Esophagus squamous epithelium (tissue), 5 donors: ENCODE measurements at regions not wholly inside any gene's neighbourhood (a gene's known extent, or its start where the extent isn't known, plus 50 kb on each side); places are given as distances from the start of the nearest gene placed in this dataset.

Experiments
- DNase-seq: peaks from one replicate; lab custom pipeline; 2025; lab: John Stamatoyannopoulos, UW
- H3K27ac ChIP-seq, 4 donors: fragments of 200-600 bp; sonication (generic); one replicate each; pipeline ENCODE4 v1.5.1; 2016 to 2019; ENCODE audit warnings: mild to moderate bottlenecking in 1 of 4
- H3K27me3 ChIP-seq, 4 donors: fragments of 200-600 bp; sonication (generic); 1 replicate in 3 of 4; 2 replicates in 1 of 4; pipeline versions ENCODE4 v1.5.1 to v1.6.0; 2017 to 2021; ENCODE audit warnings: antibody characterized with exemption in 1 of 4
- H3K36me3 ChIP-seq, 3 donors: fragments of 200-600 bp; sonication (generic); one replicate each; pipeline ENCODE4 v1.5.1; 2016 to 2019
- H3K4me1 ChIP-seq, 3 donors: fragments of 200-600 bp; sonication (generic); one replicate each; pipeline ENCODE4 v1.5.1; 2017 to 2019
- H3K4me3 ChIP-seq, 4 donors: fragments of 200-600 bp; sonication (generic); 1 replicate in 3 of 4; 2 replicates in 1 of 4; pipeline ENCODE4 v1.5.1; 2016 to 2019; ENCODE audit warnings: mild to moderate bottlenecking in 2 of 4, moderate library complexity in 1 of 4
- H3K9me3 ChIP-seq, 3 donors: fragments of 200-600 bp; sonication (generic); one replicate each; pipeline ENCODE4 v1.5.1; 2016 to 2019
- POLR2A ChIP-seq, 4 donors: fragments of 450-650 bp; IDR thresholded peaks; one replicate each; pipeline ENCODE4 v1.6.1; 2017; ENCODE audit warnings: antibody characterized with exemption in 4 of 4, mild to moderate bottlenecking in 4 of 4, moderate library complexity in 3 of 4
- whole genome bisulfite sequencing, 2 donors: methylation state at CpG; one replicate each; pipeline ENCODE4 v1.1.5; 2018; 5-methylcytosine and 5-hydroxymethylcytosine counted together
- intact Hi-C: fragments of 100-400 bp; cut with DNase I; formaldehyde crosslinking; loops from one replicate; pipeline ENCODE4 v1.15.0; 2022
- TF ChIP-seq, protein P1 (sequence below), 6 experiments: fragments of 450-650 bp in 4 of 6; fragments of 200-600 bp in 2 of 6; sonication (generic) in 2 of 6; IDR thresholded peaks; one replicate each; pipeline ENCODE4 v1.5.1; 2016 to 2019; ENCODE audit warnings: antibody characterized with exemption in 6 of 6, mild to moderate bottlenecking in 4 of 6, moderate library complexity in 4 of 6
- donor health status: DM: yes; HTN: yes; CAD: no.

DNA sequence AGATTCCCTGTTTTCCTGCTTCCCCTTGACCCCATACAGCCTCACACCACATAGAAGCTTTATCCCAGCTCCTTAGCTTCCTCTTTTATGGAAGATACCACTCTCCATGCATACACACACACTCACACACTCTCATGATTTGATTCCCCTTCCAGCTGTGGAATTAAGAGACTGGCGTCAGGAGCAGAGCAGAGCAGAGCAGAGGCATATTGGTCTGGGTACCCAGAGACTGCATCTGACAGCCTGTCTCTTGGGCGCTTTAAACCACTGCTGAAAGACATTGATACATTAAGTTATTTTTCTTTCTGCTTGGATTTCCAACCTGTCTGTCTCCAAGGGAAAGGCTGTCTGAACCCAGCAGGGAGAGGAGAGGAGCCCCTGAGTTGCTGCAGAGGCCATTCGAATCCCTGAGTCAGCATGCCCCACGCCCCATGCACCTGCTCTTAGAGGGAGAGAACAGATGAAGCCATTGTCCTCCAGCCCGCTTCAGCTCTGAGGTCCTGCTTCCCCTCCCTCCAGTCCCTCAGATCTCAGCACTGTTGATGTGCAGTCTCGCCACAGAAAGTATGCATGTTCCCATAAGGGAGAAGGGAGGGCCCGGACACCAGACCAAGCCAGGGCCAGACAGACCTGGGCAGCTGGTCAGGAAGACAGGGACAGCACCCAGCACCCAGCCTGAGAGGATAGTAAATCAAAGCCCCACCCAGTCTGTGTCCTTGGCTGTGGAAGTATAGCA is 66.7 kb upstream of the GJB5 start:
- TF ChIP-seq, protein P1, sequence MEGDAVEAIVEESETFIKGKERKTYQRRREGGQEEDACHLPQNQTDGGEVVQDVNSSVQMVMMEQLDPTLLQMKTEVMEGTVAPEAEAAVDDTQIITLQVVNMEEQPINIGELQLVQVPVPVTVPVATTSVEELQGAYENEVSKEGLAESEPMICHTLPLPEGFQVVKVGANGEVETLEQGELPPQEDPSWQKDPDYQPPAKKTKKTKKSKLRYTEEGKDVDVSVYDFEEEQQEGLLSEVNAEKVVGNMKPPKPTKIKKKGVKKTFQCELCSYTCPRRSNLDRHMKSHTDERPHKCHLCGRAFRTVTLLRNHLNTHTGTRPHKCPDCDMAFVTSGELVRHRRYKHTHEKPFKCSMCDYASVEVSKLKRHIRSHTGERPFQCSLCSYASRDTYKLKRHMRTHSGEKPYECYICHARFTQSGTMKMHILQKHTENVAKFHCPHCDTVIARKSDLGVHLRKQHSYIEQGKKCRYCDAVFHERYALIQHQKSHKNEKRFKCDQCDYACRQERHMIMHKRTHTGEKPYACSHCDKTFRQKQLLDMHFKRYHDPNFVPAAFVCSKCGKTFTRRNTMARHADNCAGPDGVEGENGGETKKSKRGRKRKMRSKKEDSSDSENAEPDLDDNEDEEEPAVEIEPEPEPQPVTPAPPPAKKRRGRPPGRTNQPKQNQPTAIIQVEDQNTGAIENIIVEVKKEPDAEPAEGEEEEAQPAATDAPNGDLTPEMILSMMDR (IDR thresholded peaks at IDR 0.05): no peak
- TF ChIP-seq POLR2A (IDR thresholded peaks at IDR 0.05): no peak
- WGBS, 2 donors: 16 to 53% methylated on average over 3 to 6 of the region's 7 CpGs
- intact Hi-C loops: no loop called here
- peaks cover 0 to 68% (median 0%) of the 10 kb centered on the region in 4 donors for H3K27me3 ChIP-seq
- no peak overlapping the region for H3K4me3 ChIP-seq
- H3K9me3 ChIP-seq: no peaks in the 10 kb centered on the region
- H3K27ac ChIP-seq: no peak overlapping the region
- H3K36me3 ChIP-seq: no peaks in the 10 kb centered on the region
- DNase-seq: no peak
- peaks cover 0 to 5% (median 3%) of the 10 kb centered on the region in 3 donors for H3K4me1 ChIP-seq

DNA sequence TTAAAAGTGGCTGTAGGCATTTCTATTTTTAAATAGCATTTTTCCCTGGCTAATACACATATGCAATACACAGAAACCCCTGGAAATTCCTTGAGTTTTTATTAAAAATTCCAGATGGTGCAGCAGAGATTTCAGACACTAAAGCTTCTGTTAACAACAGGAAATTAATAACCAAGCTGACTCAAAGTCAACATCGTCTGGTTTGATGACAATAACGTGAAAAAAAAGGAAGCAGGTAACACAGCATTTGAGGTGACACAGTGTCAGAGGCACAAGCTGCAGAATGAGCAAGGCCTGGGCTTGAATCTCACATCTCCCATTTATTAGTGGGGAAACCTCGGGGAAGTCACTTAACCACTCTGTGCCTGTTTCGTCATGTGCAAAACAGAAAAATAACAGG is 64.6 kb upstream of the GJB5 start:
- intact Hi-C loops: no loop called here
- DNase-seq: no peak

DNA sequence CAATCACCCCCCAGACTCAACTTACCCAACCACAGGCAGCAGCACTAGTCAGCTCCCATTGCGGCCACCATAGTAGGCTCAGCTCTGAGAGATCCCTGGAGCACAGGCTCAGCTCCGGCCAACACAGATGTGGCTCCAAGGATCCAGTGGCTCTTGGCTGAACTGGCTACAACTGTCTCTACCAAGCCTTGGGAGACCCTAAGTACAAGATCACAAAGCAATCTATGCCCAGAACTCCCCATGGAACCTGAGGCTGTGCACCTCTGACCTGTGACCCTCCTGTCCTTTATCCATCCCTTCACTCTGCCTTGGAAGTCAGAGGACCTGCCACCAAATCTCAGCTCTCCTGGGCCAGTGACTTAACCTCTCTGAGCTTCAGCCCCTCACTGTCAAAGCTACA is 61.8 kb upstream of the GJB5 start:
- peaks cover 0 to 83% (median 0%) of the 10 kb centered on the region in 4 donors for H3K27me3 ChIP-seq
- TF ChIP-seq POLR2A (IDR thresholded peaks at IDR 0.05): no peak
- TF ChIP-seq, protein P1 (IDR thresholded peaks at IDR 0.05): no peak
- H3K36me3 ChIP-seq: no peaks in the 10 kb centered on the region
- peaks cover 0 to 6% (median 0%) of the 10 kb centered on the region in 3 donors for H3K4me1 ChIP-seq
- DNase-seq: no peak
- no peak overlapping the region for H3K4me3 ChIP-seq
- 80 to 92% methylated on average over 1 to 2 of the region's 2 CpGs for WGBS, 2 donors
- H3K27ac ChIP-seq: no peak overlapping the region
- intact Hi-C loops: no loop called here
- no peaks in the 10 kb centered on the region for H3K9me3 ChIP-seq

More for the DNA sequence above, 64.6 kb upstream of the GJB5 start:
- H3K27me3 ChIP-seq: peaks cover 0 to 84% (median 0%) of the 10 kb centered on the region in 4 donors
- 24 to 34% methylated on average over 4 of the region's 4 CpGs for WGBS, 2 donors
- no peaks in the 10 kb centered on the region for H3K4me1 ChIP-seq
- H3K27ac ChIP-seq: no peak overlapping the region
- H3K9me3 ChIP-seq: no peaks in the 10 kb centered on the region
- no peak overlapping the region for H3K4me3 ChIP-seq
- no peaks in the 10 kb centered on the region for H3K36me3 ChIP-seq
- TF ChIP-seq, protein P1 (IDR thresholded peaks at IDR 0.05): no peak
- no peak for TF ChIP-seq POLR2A (IDR thresholded peaks at IDR 0.05)

DNA sequence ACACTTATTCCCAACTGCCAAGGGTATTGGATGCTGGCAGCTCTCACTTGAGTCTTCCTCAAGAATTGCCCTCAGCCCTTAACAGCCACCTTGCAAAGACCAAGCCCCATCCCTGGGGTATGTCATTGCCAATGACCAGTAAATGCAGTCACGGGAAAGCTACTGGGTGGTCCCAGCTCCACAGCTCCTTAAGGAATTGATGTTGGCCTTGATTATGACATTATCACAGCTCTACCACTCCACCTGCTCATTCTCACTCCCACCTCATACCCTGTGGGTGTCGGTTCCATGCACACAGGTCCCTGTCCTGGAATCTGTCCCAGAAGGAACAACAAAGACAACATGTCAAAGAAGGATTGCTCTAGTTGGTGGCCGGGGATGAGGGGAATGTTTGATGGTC is 60.5 kb upstream of the GJB5 start:
- DNase-seq: no peak
- Histone ChIP-seq H3K4me3 (no peak overlapping the region), H3K27ac (no peak overlapping the region), H3K4me1 (peaks cover 0 to 6% (median 0%) of the 10 kb centered on the region in 3 donors), H3K27me3 (peaks cover 0 to 73% (median 0%) of the 10 kb centered on the region in 4 donors), H3K36me3 (no peaks in the 10 kb centered on the region), H3K9me3 (no peaks in the 10 kb centered on the region)
- WGBS, 2 donors: 56 to 76% methylated on average over 3 of the region's 3 CpGs
- intact Hi-C loops: no loop called here
- TF ChIP-seq, protein P1 (IDR thresholded peaks at IDR 0.05): no peak
- no peak for TF ChIP-seq POLR2A (IDR thresholded peaks at IDR 0.05)

DNA sequence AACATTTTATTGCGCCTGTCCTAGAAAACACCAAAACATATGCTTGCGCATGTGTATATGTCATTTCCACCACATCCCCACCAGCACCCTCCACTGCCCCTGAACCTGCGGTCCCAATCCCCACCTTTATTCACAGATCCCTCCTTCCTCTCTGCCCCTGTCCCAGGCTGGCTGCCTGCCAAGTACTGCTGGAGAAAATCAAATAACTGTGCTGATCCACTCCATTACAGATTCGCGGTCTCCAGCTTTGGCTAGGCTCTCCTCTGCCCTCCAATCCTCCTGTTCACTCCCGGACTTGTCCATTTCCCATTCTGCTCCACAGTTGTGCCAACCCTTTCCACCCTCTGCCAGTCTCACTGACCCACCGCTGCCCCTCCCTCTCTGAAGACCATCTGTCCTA is 59.3 kb upstream of the GJB5 start:
- peaks cover 0 to 6% (median 0%) of the 10 kb centered on the region in 3 donors for H3K4me1 ChIP-seq
- 76 to 78% methylated on average over 7 of the region's 7 CpGs for WGBS, 2 donors

More for the DNA sequence above, 59.3 kb upstream of the GJB5 start:
- no peaks in the 10 kb centered on the region for H3K9me3 ChIP-seq
- intact Hi-C loops: no loop called here
- H3K27me3 ChIP-seq: peaks cover 0 to 61% (median 0%) of the 10 kb centered on the region in 4 donors
- H3K27ac ChIP-seq: no peak overlapping the region
- no peaks in the 10 kb centered on the region for H3K36me3 ChIP-seq
- no peak for DNase-seq
- H3K4me3 ChIP-seq: no peak overlapping the region
- TF ChIP-seq POLR2A (IDR thresholded peaks at IDR 0.05): no peak
- TF ChIP-seq, protein P1 (IDR thresholded peaks at IDR 0.05): no peak
